Astrocyte of the spinal cord (primary cell): ENCODE measurements at regions not wholly inside any gene's neighbourhood (a gene's known extent, or its start where the extent isn't known, plus 50 kb on each side); places are given as distances from the start of the nearest gene placed in this dataset.

Source experiments
- DNase-seq: peaks from one replicate; pipeline ENCODE4 v3.0.0; 2011; ENCODE audit warnings: low read depth, low spot score
- H3K4me3 ChIP-seq: 2 replicates; pipeline ENCODE4 v1.5.1; 2011; ENCODE audit warnings: low read depth, mild to moderate bottlenecking, low read length, moderate library complexity
- in situ Hi-C: cut with HindIII; loops from 2 replicates; pipeline ENCODE4 v1.10.0; 2017; ENCODE audit warnings: low sequenced_read_pairs
- TF ChIP-seq, protein P1 (sequence below): IDR thresholded peaks from 2 replicates; pipeline ENCODE4 v1.5.1; 2012; ENCODE audit warnings: low read depth, mild to moderate bottlenecking, low read length, inconsistent platforms

DNA sequence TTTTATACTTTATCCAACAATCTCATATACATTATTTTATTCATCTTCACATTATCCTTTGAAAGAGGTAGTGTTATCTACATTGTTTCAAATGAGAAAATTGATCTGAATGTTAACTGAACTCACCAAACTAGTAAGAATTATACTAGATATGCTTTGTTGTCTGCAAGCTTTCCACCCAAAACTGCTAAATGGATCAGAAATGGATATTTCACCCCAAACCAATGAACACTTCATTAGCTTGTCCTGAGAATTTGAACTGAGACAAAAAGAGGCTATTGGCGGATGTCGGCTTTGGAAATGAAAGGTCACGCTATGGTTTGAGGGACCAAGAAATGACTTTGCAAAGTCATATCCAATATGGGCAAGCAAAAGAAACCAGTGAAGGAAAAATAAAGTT is 201.9 kb upstream of the TRPM3 start:
- TF ChIP-seq, protein P1, sequence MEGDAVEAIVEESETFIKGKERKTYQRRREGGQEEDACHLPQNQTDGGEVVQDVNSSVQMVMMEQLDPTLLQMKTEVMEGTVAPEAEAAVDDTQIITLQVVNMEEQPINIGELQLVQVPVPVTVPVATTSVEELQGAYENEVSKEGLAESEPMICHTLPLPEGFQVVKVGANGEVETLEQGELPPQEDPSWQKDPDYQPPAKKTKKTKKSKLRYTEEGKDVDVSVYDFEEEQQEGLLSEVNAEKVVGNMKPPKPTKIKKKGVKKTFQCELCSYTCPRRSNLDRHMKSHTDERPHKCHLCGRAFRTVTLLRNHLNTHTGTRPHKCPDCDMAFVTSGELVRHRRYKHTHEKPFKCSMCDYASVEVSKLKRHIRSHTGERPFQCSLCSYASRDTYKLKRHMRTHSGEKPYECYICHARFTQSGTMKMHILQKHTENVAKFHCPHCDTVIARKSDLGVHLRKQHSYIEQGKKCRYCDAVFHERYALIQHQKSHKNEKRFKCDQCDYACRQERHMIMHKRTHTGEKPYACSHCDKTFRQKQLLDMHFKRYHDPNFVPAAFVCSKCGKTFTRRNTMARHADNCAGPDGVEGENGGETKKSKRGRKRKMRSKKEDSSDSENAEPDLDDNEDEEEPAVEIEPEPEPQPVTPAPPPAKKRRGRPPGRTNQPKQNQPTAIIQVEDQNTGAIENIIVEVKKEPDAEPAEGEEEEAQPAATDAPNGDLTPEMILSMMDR, result no peak
- H3K4me3 ChIP-seq, result no peak overlapping the region
- no peak for DNase-seq
- in situ Hi-C loops, result no loop called here

DNA sequence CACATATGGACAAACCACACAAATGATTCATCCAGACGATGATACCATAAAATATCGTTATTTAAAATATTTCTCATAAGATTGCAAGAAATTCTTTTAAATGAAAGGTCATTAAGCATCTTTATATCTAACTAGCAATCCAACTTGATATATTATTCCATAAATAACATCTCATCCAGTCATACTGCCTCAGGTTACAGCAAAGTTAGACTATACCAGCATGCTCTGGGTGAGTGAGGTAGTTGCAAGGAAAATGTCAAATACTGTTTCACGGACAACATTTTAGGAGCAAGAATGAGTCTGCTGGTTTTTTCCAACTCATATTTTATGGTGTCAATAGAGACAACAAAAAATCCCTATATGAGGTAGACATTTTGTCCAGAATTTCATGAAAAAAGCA is 200.9 kb upstream of the TRPM3 start:
- TF ChIP-seq, protein P1, result no peak
- H3K4me3 ChIP-seq, result no peak overlapping the region
- no peak for DNase-seq
- in situ Hi-C loops, result no loop called here

DNA sequence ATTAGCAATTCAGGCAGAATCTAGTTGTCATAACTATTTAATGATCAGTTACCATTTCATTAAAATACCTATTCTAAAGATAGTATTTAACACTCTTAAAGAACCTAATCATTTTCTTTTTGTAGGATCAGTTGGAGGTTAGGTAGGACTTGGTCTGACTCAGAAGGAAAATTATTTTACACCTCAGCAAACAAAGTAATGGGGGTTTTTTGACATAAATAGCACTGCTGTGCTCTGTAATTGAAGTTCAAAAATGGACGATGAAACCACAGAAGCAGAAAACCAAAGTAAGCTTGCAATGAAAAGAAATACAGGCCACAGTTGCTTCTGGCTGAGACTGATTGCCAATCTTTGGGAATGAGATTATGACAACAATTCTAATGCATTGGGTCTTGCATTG is 187.0 kb upstream of the TRPM3 start:
- in situ Hi-C loops, result no loop called here
- H3K4me3 ChIP-seq, result no peak overlapping the region
- no peak for DNase-seq
- TF ChIP-seq, protein P1, result no peak

DNA sequence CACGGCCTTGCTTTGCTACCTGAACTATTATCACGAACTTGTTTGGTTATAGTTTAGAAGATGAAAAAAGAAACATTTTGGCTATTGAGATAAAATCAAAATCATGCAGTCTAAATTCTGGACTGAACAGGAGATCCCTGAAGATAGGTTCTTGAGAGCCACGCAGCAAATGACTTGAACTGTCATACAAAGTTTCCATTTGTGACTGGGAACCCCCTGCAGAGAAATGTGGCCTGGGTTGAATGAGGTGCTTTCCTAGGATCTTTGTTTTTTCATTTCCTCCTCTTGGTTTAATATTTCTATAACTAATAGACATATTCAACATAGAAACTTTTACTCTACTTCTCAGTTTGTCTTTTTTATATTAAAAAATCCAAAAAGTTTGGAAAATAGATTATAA is 184.7 kb upstream of the TRPM3 start:
- H3K4me3 ChIP-seq, result no peak overlapping the region
- in situ Hi-C loops, result no loop called here
- TF ChIP-seq, protein P1, result no peak
- DNase-seq, result no peak

DNA sequence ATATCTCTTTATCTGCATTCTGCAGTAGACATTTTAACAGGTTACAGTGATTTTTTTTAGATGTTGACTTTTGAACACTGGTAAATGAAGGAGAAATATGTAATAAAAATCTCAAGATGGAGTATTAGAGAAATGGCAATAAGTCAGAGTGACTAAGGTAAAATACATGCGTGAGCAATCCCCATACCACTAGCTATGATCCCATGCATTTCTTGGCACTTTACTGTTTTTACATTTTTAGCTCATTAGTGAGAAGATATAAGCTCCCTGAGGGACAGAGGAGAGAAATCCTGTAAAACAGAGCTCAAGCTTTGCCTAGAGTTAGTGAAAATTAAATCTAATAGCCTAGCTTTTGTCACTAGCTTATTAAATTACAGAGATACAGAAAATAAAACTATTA is 181.9 kb upstream of the TRPM3 start:
- H3K4me3 ChIP-seq, result no peak overlapping the region
- TF ChIP-seq, protein P1, result no peak
- DNase-seq, result no peak
- in situ Hi-C loops, result no loop called here

DNA sequence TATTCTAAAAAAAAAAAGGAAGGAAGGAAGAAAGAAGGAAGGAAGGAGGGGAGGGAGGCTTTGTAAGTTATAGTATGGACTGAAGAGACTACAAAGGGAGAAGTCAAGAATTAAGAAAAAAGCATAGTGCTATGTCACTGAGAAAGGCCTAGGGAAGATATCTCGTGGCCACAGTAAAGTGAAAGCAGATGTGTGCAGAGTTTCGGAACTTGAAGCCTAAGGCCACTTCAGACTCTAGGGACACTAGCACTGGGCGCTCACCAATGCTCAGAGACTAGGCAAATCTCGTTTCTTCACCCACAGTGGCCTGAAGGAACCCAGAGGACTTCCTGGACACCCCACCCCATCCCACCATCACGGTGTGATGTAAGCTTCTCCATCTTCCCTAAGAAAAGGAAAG is 181.4 kb upstream of the TRPM3 start:
- in situ Hi-C loops, result no loop called here
- TF ChIP-seq, protein P1, result no peak
- no peak for DNase-seq
- no peak overlapping the region for H3K4me3 ChIP-seq

DNA sequence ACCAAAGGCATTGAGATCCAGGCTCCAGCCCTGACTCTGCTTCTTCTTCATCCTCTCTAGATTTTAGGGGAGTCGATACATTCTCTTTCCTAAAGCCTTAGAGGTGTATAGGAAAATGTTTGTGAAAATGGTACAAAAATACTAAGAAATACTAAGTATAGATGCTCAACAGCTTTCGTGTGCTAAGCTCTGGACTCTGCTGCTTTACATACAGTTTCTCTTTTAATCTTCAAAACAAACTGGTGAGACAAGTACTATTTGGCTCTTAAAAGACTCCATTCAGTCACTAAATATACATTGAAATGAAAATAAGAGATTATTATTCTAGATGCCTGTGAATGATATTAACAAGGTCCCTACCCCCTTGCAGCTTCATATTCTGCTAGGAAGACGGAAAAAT is 174.5 kb upstream of the TRPM3 start:
- DNase-seq, result no peak
- in situ Hi-C loops, result no loop called here
- TF ChIP-seq, protein P1, result no peak
- H3K4me3 ChIP-seq, result no peak overlapping the region
